CD4-positive, alpha-beta T cell treated with Interleukin-1 beta for 1 hour (primary cell): ENCODE measurements at regions not wholly inside any gene's neighbourhood (a gene's known extent, or its start where the extent isn't known, plus 50 kb on each side); places are given as distances from the start of the nearest gene placed in this dataset.
"Not testable (repeated sequence)": the region's sequence is repeated elsewhere in the genome, so short reads cannot be mapped to it uniquely, and the experiment has no call there.

Source experiments
- DNase-seq, 2 donors: peaks; one replicate each; pipeline ENCODE4 v3.0.0-alpha.2; 2020 to 2022

GRCh38 chr21:15442743-15443469, 286.9 kb upstream of the USP25 start:
- DNase-seq: no peak

- no peak for DNase-seq
Measured at GRCh38 chr21:15443740-15444117, 286.1 kb upstream of the USP25 start.

GRCh38 chr21:15444118-15444960, 285.4 kb upstream of the USP25 start:
- DNase-seq: no peak

- peak in 1 of 2 donors; percentile 1 for DNase-seq
Measured at GRCh38 chr21:15445327-15445726, 284.5 kb upstream of the USP25 start.

- DNase-seq: no peak
Measured at GRCh38 chr21:15446223-15446622, 283.6 kb upstream of the USP25 start.

GRCh38 chr21:15449556-15449955, 280.2 kb upstream of the USP25 start:
- no peak for DNase-seq

GRCh38 chr21:15453261-15453660, 276.5 kb upstream of the USP25 start:
- no peak for DNase-seq

- DNase-seq: not testable (repeated sequence)
Measured at GRCh38 chr21:15453785-15454184, 276.0 kb upstream of the USP25 start.

GRCh38 chr21:15454931-15455330, 274.9 kb upstream of the USP25 start:
- DNase-seq: not testable (repeated sequence)

- no peak for DNase-seq
Measured at GRCh38 chr21:15455819-15456462, 273.8 kb upstream of the USP25 start.

- DNase-seq: no peak
Measured at GRCh38 chr21:15457965-15458364, 271.8 kb upstream of the USP25 start.

- DNase-seq: no peak
Measured at GRCh38 chr21:15462092-15462491, 267.7 kb upstream of the USP25 start.

GRCh38 chr21:15466329-15466728, 263.5 kb upstream of the USP25 start:
- DNase-seq: no peak

- no peak for DNase-seq
Measured at GRCh38 chr21:15468368-15468767, 261.4 kb upstream of the USP25 start.

- DNase-seq: no peak
Measured at GRCh38 chr21:15472108-15473040, 257.4 kb upstream of the USP25 start.

- not testable (repeated sequence) for DNase-seq
Measured at GRCh38 chr21:15477773-15478172, 252.0 kb upstream of the USP25 start.

- no peak for DNase-seq
Measured at GRCh38 chr21:15480160-15480559, 249.6 kb upstream of the USP25 start.

GRCh38 chr21:15483138-15483780, 246.5 kb upstream of the USP25 start:
- DNase-seq: peak; percentile 77 to 79

GRCh38 chr21:15486460-15487195, 243.2 kb upstream of the USP25 start:
- no peak for DNase-seq

GRCh38 chr21:15487196-15487550, 242.6 kb upstream of the USP25 start:
- DNase-seq: no peak

- no peak for DNase-seq
Measured at GRCh38 chr21:15491100-15491499, 238.7 kb upstream of the USP25 start.
